22Rv1 (cell line): ENCODE measurements at regions not wholly inside any gene's neighbourhood (a gene's known extent, or its start where the extent isn't known, plus 50 kb on each side); places are given as distances from the start of the nearest gene placed in this dataset.

Source experiments
- ZFX ChIP-seq: fragments of 450-650 bp; IDR thresholded peaks from 2 replicates; pipeline ENCODE4 v1.6.1; 2017; ENCODE audit warnings: antibody characterized with exemption, borderline replicate concordance
- TF ChIP-seq, protein P1 (sequence below): fragments of 450-650 bp; IDR thresholded peaks from 2 replicates; pipeline ENCODE4 v1.5.1; 2017; ENCODE audit warnings: mild to moderate bottlenecking

DNA sequence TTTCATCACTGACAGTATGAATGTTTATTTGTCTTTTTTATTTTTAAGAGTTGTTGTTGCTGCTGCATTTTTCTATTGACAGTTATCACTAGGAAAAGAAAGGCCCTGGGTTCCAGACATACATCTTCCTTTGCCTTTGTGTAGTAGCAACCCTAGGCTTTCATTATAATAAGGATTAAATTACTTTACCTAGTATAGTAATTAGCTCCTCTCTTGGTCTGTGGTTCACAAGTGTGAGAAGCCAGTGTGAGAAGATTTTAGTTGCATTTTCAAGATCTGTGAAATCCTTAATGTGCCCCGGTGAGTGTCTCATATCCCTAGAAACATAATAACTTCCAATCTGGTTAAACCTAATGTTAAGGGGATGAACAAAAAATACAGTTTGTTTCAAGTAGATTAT lies 799.3 kb upstream of the MAP3K7 start:
- TF ChIP-seq, protein P1, sequence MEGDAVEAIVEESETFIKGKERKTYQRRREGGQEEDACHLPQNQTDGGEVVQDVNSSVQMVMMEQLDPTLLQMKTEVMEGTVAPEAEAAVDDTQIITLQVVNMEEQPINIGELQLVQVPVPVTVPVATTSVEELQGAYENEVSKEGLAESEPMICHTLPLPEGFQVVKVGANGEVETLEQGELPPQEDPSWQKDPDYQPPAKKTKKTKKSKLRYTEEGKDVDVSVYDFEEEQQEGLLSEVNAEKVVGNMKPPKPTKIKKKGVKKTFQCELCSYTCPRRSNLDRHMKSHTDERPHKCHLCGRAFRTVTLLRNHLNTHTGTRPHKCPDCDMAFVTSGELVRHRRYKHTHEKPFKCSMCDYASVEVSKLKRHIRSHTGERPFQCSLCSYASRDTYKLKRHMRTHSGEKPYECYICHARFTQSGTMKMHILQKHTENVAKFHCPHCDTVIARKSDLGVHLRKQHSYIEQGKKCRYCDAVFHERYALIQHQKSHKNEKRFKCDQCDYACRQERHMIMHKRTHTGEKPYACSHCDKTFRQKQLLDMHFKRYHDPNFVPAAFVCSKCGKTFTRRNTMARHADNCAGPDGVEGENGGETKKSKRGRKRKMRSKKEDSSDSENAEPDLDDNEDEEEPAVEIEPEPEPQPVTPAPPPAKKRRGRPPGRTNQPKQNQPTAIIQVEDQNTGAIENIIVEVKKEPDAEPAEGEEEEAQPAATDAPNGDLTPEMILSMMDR = no peak
- TF ChIP-seq ZFX = no peak
